WTC11 (cell line): ENCODE measurements at regions not wholly inside any gene's neighbourhood (a gene's known extent, or its start where the extent isn't known, plus 50 kb on each side); places are given as distances from the start of the nearest gene placed in this dataset.

Source experiments
- ATAC-seq: fragments of 200-7000 bp; cut with Tn5 transposase; 2 replicates; pipeline ENCODE4 v1.10.0; 2021; ENCODE audit warnings: mild to moderate bottlenecking, moderate library complexity
- CTCF ChIA-PET: fragments of 300-600 bp; sonication (Branson Sonifier 250); formaldehyde crosslinking; loops from one replicate; lab custom pipeline; 2021; ENCODE audit warnings: antibody characterized with exemption; lab: Charles Lee
- POLR2A ChIA-PET: fragments of 350-600 bp; sonication (Branson Sonifier 250); formaldehyde crosslinking; loops from one replicate; lab custom pipeline; 2021; ENCODE audit warnings: antibody characterized with exemption; lab: Charles Lee
- DNase-seq: peaks from one replicate; pipeline ENCODE4 v3.0.0; 2021; ENCODE audit warnings: low spot score
- H3K27ac Mint-ChIP-seq: 2 replicates; pipeline ENCODE4 v1.8.0; 2021; ENCODE audit warnings: mixed read lengths
- H3K27me3 Mint-ChIP-seq: 2 replicates; pipeline ENCODE4 v1.8.0; 2021; ENCODE audit warnings: low read depth, mild to moderate bottlenecking, moderate library complexity, mixed read lengths
- H3K36me3 Mint-ChIP-seq: 2 replicates; pipeline ENCODE4 v1.8.0; 2021; ENCODE audit warnings: mixed read lengths
- H3K4me1 Mint-ChIP-seq: 2 replicates; pipeline ENCODE4 v1.8.0; 2022; ENCODE audit warnings: mixed read lengths
- H3K4me3 Mint-ChIP-seq: 2 replicates; pipeline ENCODE4 v1.8.0; 2021; ENCODE audit warnings: mild to moderate bottlenecking, moderate library complexity, mixed read lengths
- H3K9me3 Mint-ChIP-seq: 2 replicates; pipeline ENCODE4 v1.8.0; 2021; ENCODE audit warnings: mixed read lengths
- CBFB ChIP-seq: sonication (generic); formaldehyde crosslinking; IDR thresholded peaks from 2 replicates; pipeline ENCODE4 v1.8.1; 2022; ENCODE audit warnings: mild to moderate bottlenecking, low read depth, missing genetic modification reagents
- CREB1 ChIP-seq: sonication (generic); formaldehyde crosslinking; IDR thresholded peaks from 2 replicates; pipeline ENCODE4 v1.8.0; 2023; ENCODE audit warnings: mild to moderate bottlenecking, missing genetic modification reagents
- CREM ChIP-seq: sonication (generic); formaldehyde crosslinking; IDR thresholded peaks from 2 replicates; pipeline ENCODE4 v1.8.1; 2022; ENCODE audit warnings: mild to moderate bottlenecking, missing genetic modification reagents, moderate library complexity
- ELF4 ChIP-seq: sonication (generic); formaldehyde crosslinking; IDR thresholded peaks from 2 replicates; pipeline ENCODE4 v1.8.1; 2022; ENCODE audit warnings: low read depth, mild to moderate bottlenecking, moderate library complexity, missing genetic modification reagents
- ETV6 ChIP-seq: sonication (generic); formaldehyde crosslinking; IDR thresholded peaks from 2 replicates; pipeline ENCODE4 v1.8.1; 2022; ENCODE audit warnings: mild to moderate bottlenecking, missing genetic modification reagents
- FOXP1 ChIP-seq: sonication (generic); formaldehyde crosslinking; IDR thresholded peaks from 2 replicates; pipeline ENCODE4 v1.8.0; 2022; ENCODE audit warnings: missing genetic modification reagents, mild to moderate bottlenecking, moderate library complexity, borderline replicate concordance
- HMGA2 ChIP-seq: fragments of 250-450 bp; sonication (Bioruptor Pico); IDR thresholded peaks from 2 replicates; pipeline ENCODE4 v1.4.0; 2021; ENCODE audit warnings: mild to moderate bottlenecking, moderate library complexity
- PRRX2 ChIP-seq: fragments of 250-450 bp; sonication (Bioruptor Pico); IDR thresholded peaks from 2 replicates; pipeline ENCODE4 v1.8.0; 2021; ENCODE audit warnings: mild to moderate bottlenecking
- RORB ChIP-seq: fragments of 250-450 bp; sonication (Bioruptor Pico); IDR thresholded peaks from 2 replicates; pipeline ENCODE4 v1.9.0; 2021; ENCODE audit warnings: mild to moderate bottlenecking
- TCF7 ChIP-seq: sonication (generic); formaldehyde crosslinking; IDR thresholded peaks from 2 replicates; pipeline ENCODE4 v1.8.0; 2022; ENCODE audit warnings: mild to moderate bottlenecking, low read depth, missing genetic modification reagents, moderate library complexity
- ZNF416 ChIP-seq: fragments of 250-450 bp; sonication (Bioruptor Pico); IDR thresholded peaks from 2 replicates; pipeline ENCODE4 v1.9.0; 2021; ENCODE audit warnings: mild to moderate bottlenecking, inconsistent platforms
- TF ChIP-seq, protein P1 (sequence below): sonication (generic); formaldehyde crosslinking; IDR thresholded peaks from 2 replicates; pipeline ENCODE4 v1.8.0; 2023; ENCODE audit warnings: missing genetic modification reagents
- TF ChIP-seq, protein P2 (sequence below): fragments of 250-450 bp; sonication (Bioruptor Pico); IDR thresholded peaks from 2 replicates; pipeline ENCODE4 v1.9.0; 2021; ENCODE audit warnings: moderate library complexity, mild to moderate bottlenecking, inconsistent platforms, borderline replicate concordance
- TF ChIP-seq, protein P3 (sequence below): sonication (generic); formaldehyde crosslinking; IDR thresholded peaks from 2 replicates; pipeline ENCODE4 v1.8.1; 2023; ENCODE audit warnings: mild to moderate bottlenecking, missing genetic modification reagents, borderline replicate concordance
- TF ChIP-seq, protein P4 (sequence below): sonication (generic); formaldehyde crosslinking; IDR thresholded peaks from 2 replicates; pipeline ENCODE4 v1.8.0; 2022; ENCODE audit warnings: mild to moderate bottlenecking, missing genetic modification reagents
- TF ChIP-seq, protein P5 (sequence below): sonication (generic); formaldehyde crosslinking; IDR thresholded peaks from 2 replicates; pipeline ENCODE4 v1.8.0; 2022; ENCODE audit warnings: missing genetic modification reagents
- TF ChIP-seq, protein P6 (sequence below): sonication (generic); formaldehyde crosslinking; conservative IDR thresholded peaks from 2 replicates; pipeline ENCODE4 v1.8.1; 2023; ENCODE audit warnings: mild to moderate bottlenecking, low read depth, missing genetic modification reagents, moderate library complexity

DNA sequence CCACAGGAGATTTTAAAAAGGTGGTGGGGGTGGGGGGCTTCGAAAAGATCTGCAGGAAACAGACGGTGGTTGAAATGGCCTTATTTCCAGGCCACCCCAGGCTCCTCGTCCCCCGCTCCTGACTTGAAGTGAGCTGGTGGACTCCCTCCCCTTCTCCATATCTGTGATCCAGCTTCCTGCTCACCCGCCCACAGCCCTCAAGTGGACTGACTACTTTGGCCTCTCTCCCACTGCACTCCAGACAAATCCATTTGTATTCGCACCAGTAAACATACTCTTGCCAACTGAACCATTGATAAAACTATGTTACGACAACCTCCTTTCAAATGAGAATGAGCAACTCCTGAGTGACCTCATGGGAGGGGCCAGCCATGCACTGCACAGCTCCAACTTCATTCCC, 259.5 kb downstream of the COL4A1 start:
- no peak for TF ChIP-seq ELF4 (CRISPR knock-in tag)
- no peak for TF ChIP-seq FOXP1 (CRISPR knock-in tag)
- TF ChIP-seq CBFB (CRISPR knock-in tag), result no peak
- TF ChIP-seq CREB1 (CRISPR knock-in tag), result no peak
- no peak overlapping the region for H3K27ac Mint-ChIP-seq
- ATAC-seq (peak; percentile 22), DNase-seq (no peak)
- ChIA-PET POLR2A (no interaction called here), CTCF (interaction anchor here (0.9 to 1.2 kb wide), 2 partner anchors 13 to 62 kb away, joined by 3 to 4 read pairs; no protein-coding TSS in a partner anchor)
- peaks cover 2% of the 10 kb centered on the region; the same call in 1 of the 2 replicates for H3K27me3 Mint-ChIP-seq
- H3K36me3 Mint-ChIP-seq, result no peaks in the 10 kb centered on the region
- peaks cover 13% of the 10 kb centered on the region for H3K4me1 Mint-ChIP-seq
- H3K9me3 Mint-ChIP-seq, result no peaks in the 10 kb centered on the region
- H3K4me3 Mint-ChIP-seq, result no peak overlapping the region

DNA sequence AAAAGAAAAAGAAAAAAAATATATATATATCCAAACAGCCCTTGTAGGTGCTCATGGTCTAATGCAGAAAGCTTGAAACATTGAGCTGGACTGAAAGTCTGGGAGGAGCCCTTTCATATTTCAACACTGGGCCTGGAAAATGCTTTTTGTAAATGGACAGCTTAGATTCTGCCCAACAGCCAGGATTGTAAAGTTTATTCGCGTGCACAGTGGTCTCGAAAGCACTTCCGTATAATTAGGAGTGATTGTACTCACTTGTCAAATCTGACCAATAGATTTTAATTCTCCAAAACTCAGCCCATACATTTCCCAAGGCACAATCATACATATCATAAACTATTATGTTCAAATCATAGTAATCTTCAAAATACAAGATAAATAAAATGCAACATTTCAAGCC, 260.1 kb downstream of the COL4A1 start:
- Mint-ChIP-seq H3K4me1 (peaks cover 13% of the 10 kb centered on the region), H3K4me3 (no peak overlapping the region)

DNA sequence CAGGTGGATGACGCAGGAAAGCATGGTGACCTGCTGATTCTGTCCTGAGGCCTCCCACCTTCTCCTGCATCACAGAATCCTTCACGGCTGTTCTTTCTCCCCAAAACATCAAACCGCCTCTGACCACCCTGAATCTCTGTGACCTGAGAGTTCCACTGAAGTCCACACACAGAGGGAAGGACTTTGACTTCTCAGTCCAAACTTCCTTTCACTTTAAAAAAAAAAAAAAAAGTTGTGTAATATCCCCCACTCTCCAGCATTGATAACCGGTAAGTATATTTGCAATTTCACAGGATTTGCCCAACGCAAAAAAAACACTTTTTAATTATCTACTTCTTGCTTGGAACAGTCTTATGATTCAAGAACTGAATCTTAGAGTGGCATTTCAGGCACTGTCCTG, 259.5 kb upstream of the IRS2 start:
- ChIA-PET CTCF (no interaction called here), POLR2A (no interaction called here)
- H3K4me1 Mint-ChIP-seq, result peaks cover 13% of the 10 kb centered on the region
- H3K27ac Mint-ChIP-seq, result no peak overlapping the region
- DNase-seq (no peak), ATAC-seq (no peak)
- TF ChIP-seq CREM (CRISPR knock-in tag), result no peak
- TF ChIP-seq, protein P1, sequence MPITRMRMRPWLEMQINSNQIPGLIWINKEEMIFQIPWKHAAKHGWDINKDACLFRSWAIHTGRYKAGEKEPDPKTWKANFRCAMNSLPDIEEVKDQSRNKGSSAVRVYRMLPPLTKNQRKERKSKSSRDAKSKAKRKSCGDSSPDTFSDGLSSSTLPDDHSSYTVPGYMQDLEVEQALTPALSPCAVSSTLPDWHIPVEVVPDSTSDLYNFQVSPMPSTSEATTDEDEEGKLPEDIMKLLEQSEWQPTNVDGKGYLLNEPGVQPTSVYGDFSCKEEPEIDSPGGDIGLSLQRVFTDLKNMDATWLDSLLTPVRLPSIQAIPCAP, result no peak
- H3K36me3 Mint-ChIP-seq, result no peaks in the 10 kb centered on the region; the same call in 1 of the 2 replicates
- no peaks in the 10 kb centered on the region for H3K27me3 Mint-ChIP-seq
- H3K9me3 Mint-ChIP-seq, result peaks cover 4% of the 10 kb centered on the region; the same call in 1 of the 2 replicates
- no peak overlapping the region for H3K4me3 Mint-ChIP-seq

More for the DNA sequence above, 260.1 kb downstream of the COL4A1 start:
- ATAC-seq (no peak), DNase-seq (no peak)
- TF ChIP-seq, protein P2, sequence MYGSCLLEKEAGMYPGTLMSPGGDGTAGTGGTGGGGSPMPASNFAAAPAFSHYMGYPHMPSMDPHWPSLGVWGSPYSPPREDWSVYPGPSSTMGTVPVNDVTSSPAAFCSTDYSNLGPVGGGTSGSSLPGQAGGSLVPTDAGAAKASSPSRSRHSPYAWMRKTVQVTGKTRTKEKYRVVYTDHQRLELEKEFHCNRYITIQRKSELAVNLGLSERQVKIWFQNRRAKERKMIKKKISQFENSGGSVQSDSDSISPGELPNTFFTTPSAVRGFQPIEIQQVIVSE, result no peak
- no peak for TF ChIP-seq RORB (CRISPR knock-in tag)
- no peak for TF ChIP-seq ETV6 (CRISPR knock-in tag)
- TF ChIP-seq, protein P3, sequence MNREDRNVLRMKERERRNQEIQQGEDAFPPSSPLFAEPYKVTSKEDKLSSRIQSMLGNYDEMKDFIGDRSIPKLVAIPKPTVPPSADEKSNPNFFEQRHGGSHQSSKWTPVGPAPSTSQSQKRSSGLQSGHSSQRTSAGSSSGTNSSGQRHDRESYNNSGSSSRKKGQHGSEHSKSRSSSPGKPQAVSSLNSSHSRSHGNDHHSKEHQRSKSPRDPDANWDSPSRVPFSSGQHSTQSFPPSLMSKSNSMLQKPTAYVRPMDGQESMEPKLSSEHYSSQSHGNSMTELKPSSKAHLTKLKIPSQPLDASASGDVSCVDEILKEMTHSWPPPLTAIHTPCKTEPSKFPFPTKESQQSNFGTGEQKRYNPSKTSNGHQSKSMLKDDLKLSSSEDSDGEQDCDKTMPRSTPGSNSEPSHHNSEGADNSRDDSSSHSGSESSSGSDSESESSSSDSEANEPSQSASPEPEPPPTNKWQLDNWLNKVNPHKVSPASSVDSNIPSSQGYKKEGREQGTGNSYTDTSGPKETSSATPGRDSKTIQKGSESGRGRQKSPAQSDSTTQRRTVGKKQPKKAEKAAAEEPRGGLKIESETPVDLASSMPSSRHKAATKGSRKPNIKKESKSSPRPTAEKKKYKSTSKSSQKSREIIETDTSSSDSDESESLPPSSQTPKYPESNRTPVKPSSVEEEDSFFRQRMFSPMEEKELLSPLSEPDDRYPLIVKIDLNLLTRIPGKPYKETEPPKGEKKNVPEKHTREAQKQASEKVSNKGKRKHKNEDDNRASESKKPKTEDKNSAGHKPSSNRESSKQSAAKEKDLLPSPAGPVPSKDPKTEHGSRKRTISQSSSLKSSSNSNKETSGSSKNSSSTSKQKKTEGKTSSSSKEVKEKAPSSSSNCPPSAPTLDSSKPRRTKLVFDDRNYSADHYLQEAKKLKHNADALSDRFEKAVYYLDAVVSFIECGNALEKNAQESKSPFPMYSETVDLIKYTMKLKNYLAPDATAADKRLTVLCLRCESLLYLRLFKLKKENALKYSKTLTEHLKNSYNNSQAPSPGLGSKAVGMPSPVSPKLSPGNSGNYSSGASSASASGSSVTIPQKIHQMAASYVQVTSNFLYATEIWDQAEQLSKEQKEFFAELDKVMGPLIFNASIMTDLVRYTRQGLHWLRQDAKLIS, result no peak
- Mint-ChIP-seq H3K27me3 (no peaks in the 10 kb centered on the region), H3K27ac (no peak overlapping the region), H3K9me3 (no peaks in the 10 kb centered on the region), H3K36me3 (no peaks in the 10 kb centered on the region)
- ChIA-PET CTCF (interaction anchor here (0.9 to 1.2 kb wide), 2 partner anchors 14 to 63 kb away, joined by 3 to 4 read pairs; no protein-coding TSS in a partner anchor), POLR2A (no interaction called here)

DNA sequence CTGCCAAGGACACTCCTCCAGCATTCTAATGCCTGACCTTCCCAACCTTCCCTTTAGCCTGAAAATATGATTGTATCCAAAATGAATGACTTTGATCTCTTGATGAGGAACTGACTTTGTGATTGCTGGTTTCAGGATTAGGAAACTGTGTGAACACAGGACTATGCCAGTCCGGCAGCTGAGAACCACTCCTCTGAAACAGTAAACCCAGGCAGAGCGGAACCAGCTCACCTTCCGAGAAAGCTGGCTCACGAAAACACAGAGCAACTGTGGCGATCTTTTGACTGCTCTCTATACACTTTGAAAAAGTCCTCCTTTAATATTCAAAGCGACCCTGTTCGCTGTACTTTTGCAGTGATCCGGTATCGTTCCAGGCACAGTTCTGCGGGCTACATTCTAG, 258.8 kb upstream of the IRS2 start:
- POLR2A ChIA-PET, result no interaction called here
- peaks cover 13% of the 10 kb centered on the region for H3K4me1 Mint-ChIP-seq
- no peak overlapping the region for H3K27ac Mint-ChIP-seq
- H3K4me3 Mint-ChIP-seq, result no peak overlapping the region
- DNase-seq (no peak), ATAC-seq (no peak)
- H3K9me3 Mint-ChIP-seq, result peaks cover 4% of the 10 kb centered on the region; the same call in 1 of the 2 replicates
- CTCF ChIA-PET, result interaction anchor here (0.5 kb wide), 1 partner anchor 62 kb away, joined by 3 read pairs; no protein-coding TSS in a partner anchor
- H3K36me3 Mint-ChIP-seq, result no peaks in the 10 kb centered on the region; the same call in 1 of the 2 replicates
- TF ChIP-seq ELF4 (CRISPR knock-in tag) (no peak), HMGA2 (no peak), PRRX2 (CRISPR knock-in tag) (no peak), TCF7 (CRISPR knock-in tag) (no peak), ZNF416 (no peak)
- TF ChIP-seq, protein P4, sequence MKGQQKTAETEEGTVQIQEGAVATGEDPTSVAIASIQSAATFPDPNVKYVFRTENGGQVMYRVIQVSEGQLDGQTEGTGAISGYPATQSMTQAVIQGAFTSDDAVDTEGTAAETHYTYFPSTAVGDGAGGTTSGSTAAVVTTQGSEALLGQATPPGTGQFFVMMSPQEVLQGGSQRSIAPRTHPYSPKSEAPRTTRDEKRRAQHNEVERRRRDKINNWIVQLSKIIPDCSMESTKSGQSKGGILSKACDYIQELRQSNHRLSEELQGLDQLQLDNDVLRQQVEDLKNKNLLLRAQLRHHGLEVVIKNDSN, result no peak
- TF ChIP-seq, protein P5, sequence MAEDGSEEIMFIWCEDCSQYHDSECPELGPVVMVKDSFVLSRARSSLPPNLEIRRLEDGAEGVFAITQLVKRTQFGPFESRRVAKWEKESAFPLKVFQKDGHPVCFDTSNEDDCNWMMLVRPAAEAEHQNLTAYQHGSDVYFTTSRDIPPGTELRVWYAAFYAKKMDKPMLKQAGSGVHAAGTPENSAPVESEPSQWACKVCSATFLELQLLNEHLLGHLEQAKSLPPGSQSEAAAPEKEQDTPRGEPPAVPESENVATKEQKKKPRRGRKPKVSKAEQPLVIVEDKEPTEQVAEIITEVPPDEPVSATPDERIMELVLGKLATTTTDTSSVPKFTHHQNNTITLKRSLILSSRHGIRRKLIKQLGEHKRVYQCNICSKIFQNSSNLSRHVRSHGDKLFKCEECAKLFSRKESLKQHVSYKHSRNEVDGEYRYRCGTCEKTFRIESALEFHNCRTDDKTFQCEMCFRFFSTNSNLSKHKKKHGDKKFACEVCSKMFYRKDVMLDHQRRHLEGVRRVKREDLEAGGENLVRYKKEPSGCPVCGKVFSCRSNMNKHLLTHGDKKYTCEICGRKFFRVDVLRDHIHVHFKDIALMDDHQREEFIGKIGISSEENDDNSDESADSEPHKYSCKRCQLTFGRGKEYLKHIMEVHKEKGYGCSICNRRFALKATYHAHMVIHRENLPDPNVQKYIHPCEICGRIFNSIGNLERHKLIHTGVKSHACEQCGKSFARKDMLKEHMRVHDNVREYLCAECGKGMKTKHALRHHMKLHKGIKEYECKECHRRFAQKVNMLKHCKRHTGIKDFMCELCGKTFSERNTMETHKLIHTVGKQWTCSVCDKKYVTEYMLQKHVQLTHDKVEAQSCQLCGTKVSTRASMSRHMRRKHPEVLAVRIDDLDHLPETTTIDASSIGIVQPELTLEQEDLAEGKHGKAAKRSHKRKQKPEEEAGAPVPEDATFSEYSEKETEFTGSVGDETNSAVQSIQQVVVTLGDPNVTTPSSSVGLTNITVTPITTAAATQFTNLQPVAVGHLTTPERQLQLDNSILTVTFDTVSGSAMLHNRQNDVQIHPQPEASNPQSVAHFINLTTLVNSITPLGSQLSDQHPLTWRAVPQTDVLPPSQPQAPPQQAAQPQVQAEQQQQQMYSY, result no peak
- TF ChIP-seq, protein P6, sequence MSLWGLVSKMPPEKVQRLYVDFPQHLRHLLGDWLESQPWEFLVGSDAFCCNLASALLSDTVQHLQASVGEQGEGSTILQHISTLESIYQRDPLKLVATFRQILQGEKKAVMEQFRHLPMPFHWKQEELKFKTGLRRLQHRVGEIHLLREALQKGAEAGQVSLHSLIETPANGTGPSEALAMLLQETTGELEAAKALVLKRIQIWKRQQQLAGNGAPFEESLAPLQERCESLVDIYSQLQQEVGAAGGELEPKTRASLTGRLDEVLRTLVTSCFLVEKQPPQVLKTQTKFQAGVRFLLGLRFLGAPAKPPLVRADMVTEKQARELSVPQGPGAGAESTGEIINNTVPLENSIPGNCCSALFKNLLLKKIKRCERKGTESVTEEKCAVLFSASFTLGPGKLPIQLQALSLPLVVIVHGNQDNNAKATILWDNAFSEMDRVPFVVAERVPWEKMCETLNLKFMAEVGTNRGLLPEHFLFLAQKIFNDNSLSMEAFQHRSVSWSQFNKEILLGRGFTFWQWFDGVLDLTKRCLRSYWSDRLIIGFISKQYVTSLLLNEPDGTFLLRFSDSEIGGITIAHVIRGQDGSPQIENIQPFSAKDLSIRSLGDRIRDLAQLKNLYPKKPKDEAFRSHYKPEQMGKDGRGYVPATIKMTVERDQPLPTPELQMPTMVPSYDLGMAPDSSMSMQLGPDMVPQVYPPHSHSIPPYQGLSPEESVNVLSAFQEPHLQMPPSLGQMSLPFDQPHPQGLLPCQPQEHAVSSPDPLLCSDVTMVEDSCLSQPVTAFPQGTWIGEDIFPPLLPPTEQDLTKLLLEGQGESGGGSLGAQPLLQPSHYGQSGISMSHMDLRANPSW (CRISPR knock-in tag), result no peak
- no peaks in the 10 kb centered on the region for H3K27me3 Mint-ChIP-seq
